Fibroblast of lung (primary cell): ENCODE measurements at regions not wholly inside any gene's neighbourhood (a gene's known extent, or its start where the extent isn't known, plus 50 kb on each side); places are given as distances from the start of the nearest gene placed in this dataset.

Experiments used
- EZH2 ChIP-seq: IDR thresholded peaks from 2 replicates; pipeline ENCODE4 v1.5.1; 2012; ENCODE audit warnings: low read length, control low read depth, mild to moderate bottlenecking; ENCODE audit errors: missing control alignments
- TF ChIP-seq, protein P1 (sequence below), 2 donors: IDR thresholded peaks in 1 of 2; conservative IDR thresholded peaks in 1 of 2; 1 replicate in 1 of 2; 2 replicates in 1 of 2; pipeline ENCODE4 v1.5.1; 2011 to 2012; ENCODE audit warnings: low read length in 2 of 2, control low read depth in 1 of 2, inconsistent platforms in 1 of 2, low read depth in 1 of 2, mild to moderate bottlenecking in 1 of 2

GRCh38 chr18:48485828-48486405 lies 52.9 kb upstream of the CTIF start:
- TF ChIP-seq EZH2, result no peak
- TF ChIP-seq, protein P1, sequence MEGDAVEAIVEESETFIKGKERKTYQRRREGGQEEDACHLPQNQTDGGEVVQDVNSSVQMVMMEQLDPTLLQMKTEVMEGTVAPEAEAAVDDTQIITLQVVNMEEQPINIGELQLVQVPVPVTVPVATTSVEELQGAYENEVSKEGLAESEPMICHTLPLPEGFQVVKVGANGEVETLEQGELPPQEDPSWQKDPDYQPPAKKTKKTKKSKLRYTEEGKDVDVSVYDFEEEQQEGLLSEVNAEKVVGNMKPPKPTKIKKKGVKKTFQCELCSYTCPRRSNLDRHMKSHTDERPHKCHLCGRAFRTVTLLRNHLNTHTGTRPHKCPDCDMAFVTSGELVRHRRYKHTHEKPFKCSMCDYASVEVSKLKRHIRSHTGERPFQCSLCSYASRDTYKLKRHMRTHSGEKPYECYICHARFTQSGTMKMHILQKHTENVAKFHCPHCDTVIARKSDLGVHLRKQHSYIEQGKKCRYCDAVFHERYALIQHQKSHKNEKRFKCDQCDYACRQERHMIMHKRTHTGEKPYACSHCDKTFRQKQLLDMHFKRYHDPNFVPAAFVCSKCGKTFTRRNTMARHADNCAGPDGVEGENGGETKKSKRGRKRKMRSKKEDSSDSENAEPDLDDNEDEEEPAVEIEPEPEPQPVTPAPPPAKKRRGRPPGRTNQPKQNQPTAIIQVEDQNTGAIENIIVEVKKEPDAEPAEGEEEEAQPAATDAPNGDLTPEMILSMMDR (conservative IDR thresholded peaks at IDR 0.05 in 1 of 2, IDR thresholded peaks at IDR 0.05 in 1 of 2; ENCODE audit: low read depth in 1 of 2, low read length in 2 of 2), result no peak
